Endothelial cell of umbilical vein (primary cell): ENCODE measurements at regions not wholly inside any gene's neighbourhood (a gene's known extent, or its start where the extent isn't known, plus 50 kb on each side); places are given as distances from the start of the nearest gene placed in this dataset.

Experiments
- BruUV-seq: library from RNA; stranded (reverse); fragments of 400-500 nt; replicated peaks from 2 replicates; lab custom pipeline; 2021; lab: Mats Ljungman, UMichigan
- CTCF ChIA-PET: fragments of 300-600, 350-600 bp; sonication (Branson Sonifier 250); formaldehyde crosslinking; loops from one replicate; lab custom pipeline; 2021; ENCODE audit warnings: antibody characterized with exemption, inconsistent platforms; lab: Charles Lee
- POLR2A ChIA-PET: fragments of 300-600, 350-600 bp; sonication (Branson Sonifier 250); formaldehyde crosslinking; loops from one replicate; lab custom pipeline; 2021; ENCODE audit warnings: antibody characterized with exemption, inconsistent platforms; lab: Charles Lee
- DNase-seq: peaks from one replicate; pipeline ENCODE4 v3.0.0-alpha.2; 2011; ENCODE audit warnings: low read depth, low spot score
- FAIRE-seq: peaks from 2 replicates; lab custom pipeline; 2011; peaks lifted over from hg19 to GRCh38; lab: Jason Lieb, UNC
- H2AFZ ChIP-seq: 2 replicates; pipeline ENCODE4 v1.6.0; 2012; ENCODE audit warnings: low read depth, low read length, control low read depth, inconsistent platforms
- H3K27ac ChIP-seq: 2 replicates; pipeline ENCODE4 v1.5.1; 2011; ENCODE audit warnings: low read depth, mild to moderate bottlenecking, control low read depth, low read length, moderate library complexity; ENCODE audit not compliant: insufficient read depth
- H3K27me3 ChIP-seq, 2 experiments: 2 replicates each; pipeline versions ENCODE4 v1.6.0 to v1.6.1; 2011; ENCODE audit warnings: low read length in 2 of 2, mixed read lengths in 1 of 2; ENCODE audit not compliant: control insufficient read depth in 2 of 2, insufficient read depth in 2 of 2
- H3K36me3 ChIP-seq, 2 experiments: 2 replicates in 1 of 2; 3 replicates in 1 of 2; pipeline ENCODE4 v1.5.1; 2011; ENCODE audit warnings: low read length in 2 of 2, mild to moderate bottlenecking in 1 of 2, moderate library complexity in 1 of 2; ENCODE audit not compliant: control insufficient read depth in 2 of 2, insufficient read depth in 2 of 2; ENCODE audit errors: extremely low read depth in 1 of 2
- H3K4me1 ChIP-seq: 3 replicates; pipeline ENCODE4 v1.5.1; 2011; ENCODE audit warnings: mild to moderate bottlenecking, low read length; ENCODE audit not compliant: control insufficient read depth, insufficient read depth; ENCODE audit errors: extremely low read depth
- H3K4me2 ChIP-seq: 2 replicates; pipeline ENCODE4 v1.6.1; 2011; ENCODE audit warnings: low read length, control low read depth, mixed read lengths; ENCODE audit not compliant: insufficient read depth
- H3K4me3 ChIP-seq, 3 experiments: fragments of 200-600 bp in 1 of 3; sonication (generic), shearing (Covaris generic) in 1 of 3; replicated peaks in 1 of 3; 2 replicates each; pipeline ENCODE4 v1.5.1; 2011 to 2016; ENCODE audit warnings: control low read depth in 3 of 3, low read length in 3 of 3, mild to moderate bottlenecking in 2 of 3, inconsistent platforms in 1 of 3, low read depth in 1 of 3, moderate library complexity in 1 of 3; ENCODE audit not compliant: insufficient read depth in 1 of 3
- H3K79me2 ChIP-seq: 2 replicates; pipeline ENCODE4 v1.6.0; 2012; ENCODE audit warnings: low read length, inconsistent platforms; ENCODE audit not compliant: control insufficient read depth, insufficient read depth
- H3K9ac ChIP-seq: replicated peaks from 2 replicates; pipeline ENCODE3; 2011; ENCODE audit warnings: low read length, control low read depth; ENCODE audit not compliant: insufficient read depth; ENCODE audit errors: extremely low read depth
- H3K9me1 ChIP-seq: replicated peaks from 3 replicates; pipeline ENCODE4 v1.6.0; 2011; ENCODE audit warnings: mild to moderate bottlenecking, low read length; ENCODE audit not compliant: control insufficient read depth, insufficient read depth; ENCODE audit errors: extremely low read depth
- H3K9me3 ChIP-seq: replicated peaks from 2 replicates; pipeline ENCODE4 v1.5.1; 2012; ENCODE audit warnings: low read length, inconsistent platforms; ENCODE audit not compliant: control insufficient read depth, insufficient read depth
- H4K20me1 ChIP-seq: replicated peaks from 2 replicates; pipeline ENCODE3; 2011; ENCODE audit warnings: mild to moderate bottlenecking, low read length; ENCODE audit not compliant: control insufficient read depth, insufficient read depth; ENCODE audit errors: extremely low read depth
- EZH2 ChIP-seq: IDR thresholded peaks from 2 replicates; pipeline ENCODE4 v1.6.1; 2012; ENCODE audit warnings: borderline replicate concordance, low read depth, mild to moderate bottlenecking, moderate library complexity, low read length, inconsistent platforms; ENCODE audit not compliant: severe bottlenecking
- FOS ChIP-seq: IDR thresholded peaks from 2 replicates; pipeline ENCODE4 v1.6.1; 2011; ENCODE audit warnings: mild to moderate bottlenecking, low read length, moderate library complexity, borderline replicate concordance; ENCODE audit not compliant: insufficient read depth
- GATA2 ChIP-seq: IDR thresholded peaks from 2 replicates; pipeline ENCODE4 v1.7.0; 2011; ENCODE audit warnings: low read depth, mild to moderate bottlenecking, moderate library complexity, mixed read lengths, low read length; ENCODE audit not compliant: insufficient read length, insufficient read depth
- JUN ChIP-seq: IDR thresholded peaks from 2 replicates; pipeline ENCODE4 v1.6.1; 2011; ENCODE audit warnings: borderline replicate concordance, low read depth; ENCODE audit not compliant: insufficient read length, insufficient read depth
- MAX ChIP-seq: IDR thresholded peaks from 2 replicates; pipeline ENCODE4 v1.6.1; 2011; ENCODE audit not compliant: insufficient read depth, insufficient read length
- MYC ChIP-seq: IDR thresholded peaks from one replicate; pipeline ENCODE4 v1.6.1; 2011; ENCODE audit warnings: mild to moderate bottlenecking, low read depth, low read length
- POLR2A ChIP-seq: IDR thresholded peaks from 2 replicates; pipeline ENCODE4 v1.6.1; 2012; ENCODE audit warnings: low read depth, mild to moderate bottlenecking, control low read depth, low read length
- POLR2AphosphoS5 ChIP-seq: IDR thresholded peaks from 2 replicates; pipeline ENCODE4 v1.6.1; 2012; ENCODE audit warnings: low read depth, mild to moderate bottlenecking, control low read depth, low read length, moderate library complexity; ENCODE audit not compliant: insufficient read depth
- dilution Hi-C: fragments of 300-500 bp; cut with MboI; formaldehyde crosslinking; loops from one replicate; pipeline ENCODE4 v1.15.0; 2019; ENCODE audit warnings: low sequenced_read_pairs; ENCODE audit not compliant: extremely low pct_ligation_motif_present
- intact Hi-C: fragments of 100-400 bp; cut with micrococcal nuclease; formaldehyde crosslinking; loops from one replicate; pipeline ENCODE4 v1.10.0; 2022
- TF ChIP-seq, protein P1 (sequence below), 2 donors: IDR thresholded peaks; 1 replicate in 1 of 2; 2 replicates in 1 of 2; pipeline ENCODE4 v1.5.1; 2011; ENCODE audit warnings: low read length in 2 of 2, mild to moderate bottlenecking in 2 of 2, moderate library complexity in 2 of 2, control low read depth in 1 of 2, inconsistent platforms in 1 of 2, low read depth in 1 of 2; ENCODE audit not compliant: insufficient read depth in 1 of 2; ENCODE audit errors: extremely low read depth in 1 of 2

GRCh38 chr22:48869161-48869560 is 958.5 kb downstream of the BRD1 start:
- BruUV-seq, result no TSS peak
- H3K36me3 ChIP-seq, result no peaks in the 10 kb centered on the region
- ChIA-PET CTCF (no interaction called here), POLR2A (no interaction called here)
- no peaks in the 10 kb centered on the region for H3K4me1 ChIP-seq
- no peak for DNase-seq
- no peak overlapping the region for H3K4me2 ChIP-seq
- no peaks in the 10 kb centered on the region for H3K79me2 ChIP-seq
- no peaks in the 10 kb centered on the region for H4K20me1 ChIP-seq
- H3K9me1 ChIP-seq, result no peaks in the 10 kb centered on the region
- no peak for FAIRE-seq
- TF ChIP-seq, protein P1, sequence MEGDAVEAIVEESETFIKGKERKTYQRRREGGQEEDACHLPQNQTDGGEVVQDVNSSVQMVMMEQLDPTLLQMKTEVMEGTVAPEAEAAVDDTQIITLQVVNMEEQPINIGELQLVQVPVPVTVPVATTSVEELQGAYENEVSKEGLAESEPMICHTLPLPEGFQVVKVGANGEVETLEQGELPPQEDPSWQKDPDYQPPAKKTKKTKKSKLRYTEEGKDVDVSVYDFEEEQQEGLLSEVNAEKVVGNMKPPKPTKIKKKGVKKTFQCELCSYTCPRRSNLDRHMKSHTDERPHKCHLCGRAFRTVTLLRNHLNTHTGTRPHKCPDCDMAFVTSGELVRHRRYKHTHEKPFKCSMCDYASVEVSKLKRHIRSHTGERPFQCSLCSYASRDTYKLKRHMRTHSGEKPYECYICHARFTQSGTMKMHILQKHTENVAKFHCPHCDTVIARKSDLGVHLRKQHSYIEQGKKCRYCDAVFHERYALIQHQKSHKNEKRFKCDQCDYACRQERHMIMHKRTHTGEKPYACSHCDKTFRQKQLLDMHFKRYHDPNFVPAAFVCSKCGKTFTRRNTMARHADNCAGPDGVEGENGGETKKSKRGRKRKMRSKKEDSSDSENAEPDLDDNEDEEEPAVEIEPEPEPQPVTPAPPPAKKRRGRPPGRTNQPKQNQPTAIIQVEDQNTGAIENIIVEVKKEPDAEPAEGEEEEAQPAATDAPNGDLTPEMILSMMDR (IDR thresholded peaks at IDR 0.05; ENCODE audit: extremely low read depth in 1 of 2, insufficient read depth in 1 of 2, low read depth in 1 of 2, low read length in 2 of 2), result no peak
- no peak for TF ChIP-seq MAX
- no peak for TF ChIP-seq EZH2
- TF ChIP-seq POLR2A, result no peak
- no peak for TF ChIP-seq POLR2AphosphoS5
- TF ChIP-seq MYC, result no peak
- no peak for TF ChIP-seq FOS
- TF ChIP-seq JUN, result no peak
- TF ChIP-seq GATA2, result no peak
- intact Hi-C loops, result no loop called here
- dilution Hi-C loops, result no loop called here
- no peak overlapping the region for H2AFZ ChIP-seq
- H3K9ac ChIP-seq, result no peak overlapping the region
- H3K27ac ChIP-seq, result no peak overlapping the region
- peaks cover 18% of the 10 kb centered on the region for H3K9me3 ChIP-seq
- H3K27me3 ChIP-seq, result no peaks in the 10 kb centered on the region
- H3K4me3 ChIP-seq, result no peak overlapping the region
